Esophagus squamous epithelium (tissue), 5 donors: ENCODE measurements at regions not wholly inside any gene's neighbourhood (a gene's known extent, or its start where the extent isn't known, plus 50 kb on each side); places are given as distances from the start of the nearest gene placed in this dataset.

Experiments
- DNase-seq: peaks from one replicate; lab custom pipeline; 2025; lab: John Stamatoyannopoulos, UW
- H3K27ac ChIP-seq, 4 donors: fragments of 200-600 bp; sonication (generic); one replicate each; pipeline ENCODE4 v1.5.1; 2016 to 2019; ENCODE audit warnings: mild to moderate bottlenecking in 1 of 4
- H3K27me3 ChIP-seq, 4 donors: fragments of 200-600 bp; sonication (generic); 1 replicate in 3 of 4; 2 replicates in 1 of 4; pipeline versions ENCODE4 v1.5.1 to v1.6.0; 2017 to 2021; ENCODE audit warnings: antibody characterized with exemption in 1 of 4
- H3K36me3 ChIP-seq, 3 donors: fragments of 200-600 bp; sonication (generic); one replicate each; pipeline ENCODE4 v1.5.1; 2016 to 2019
- H3K4me1 ChIP-seq, 3 donors: fragments of 200-600 bp; sonication (generic); one replicate each; pipeline ENCODE4 v1.5.1; 2017 to 2019
- H3K4me3 ChIP-seq, 4 donors: fragments of 200-600 bp; sonication (generic); 1 replicate in 3 of 4; 2 replicates in 1 of 4; pipeline ENCODE4 v1.5.1; 2016 to 2019; ENCODE audit warnings: mild to moderate bottlenecking in 2 of 4, moderate library complexity in 1 of 4
- H3K9me3 ChIP-seq, 3 donors: fragments of 200-600 bp; sonication (generic); one replicate each; pipeline ENCODE4 v1.5.1; 2016 to 2019
- CTCF ChIP-seq, 6 experiments: fragments of 450-650 bp in 4 of 6; fragments of 200-600 bp in 2 of 6; sonication (generic) in 2 of 6; IDR thresholded peaks; one replicate each; pipeline ENCODE4 v1.5.1; 2016 to 2019; ENCODE audit warnings: antibody characterized with exemption in 6 of 6, mild to moderate bottlenecking in 4 of 6, moderate library complexity in 4 of 6
- POLR2A ChIP-seq, 4 donors: fragments of 450-650 bp; IDR thresholded peaks; one replicate each; pipeline ENCODE4 v1.6.1; 2017; ENCODE audit warnings: antibody characterized with exemption in 4 of 4, mild to moderate bottlenecking in 4 of 4, moderate library complexity in 3 of 4
- WGBS, 2 donors: methylation state at CpG; one replicate each; pipeline ENCODE4 v1.1.5; 2018; 5-methylcytosine and 5-hydroxymethylcytosine counted together
- intact Hi-C: fragments of 100-400 bp; cut with DNase I; formaldehyde crosslinking; loops from one replicate; pipeline ENCODE4 v1.15.0; 2022
- donor health status: DM: yes; HTN: yes; CAD: no.

GRCh38 chr5:74155501-74155900 is 485.0 kb downstream of the ENC1 start:
- no peaks in the 10 kb centered on the region for H3K27me3 ChIP-seq
- H3K9me3 ChIP-seq, result no peaks in the 10 kb centered on the region
- H3K4me3 ChIP-seq, result no peak overlapping the region
- peaks cover 0 to 8% (median 0%) of the 10 kb centered on the region in 3 donors for H3K4me1 ChIP-seq
- H3K36me3 ChIP-seq, result no peaks in the 10 kb centered on the region
- no peak for DNase-seq
- no peak for TF ChIP-seq POLR2A (IDR thresholded peaks at IDR 0.05)
- no peak for TF ChIP-seq CTCF (IDR thresholded peaks at IDR 0.05)
- H3K27ac ChIP-seq, result no peak overlapping the region
- 59 to 64% methylated on average over 1 of the region's 1 CpG for WGBS, 2 donors
- intact Hi-C loops, result no loop called here

GRCh38 chr5:74154526-74154925 is 486.0 kb downstream of the ENC1 start:
- Histone ChIP-seq H3K4me1 (peaks cover 0 to 11% (median 0%) of the 10 kb centered on the region in 3 donors), H3K4me3 (no peak overlapping the region), H3K9me3 (no peaks in the 10 kb centered on the region), H3K27me3 (no peaks in the 10 kb centered on the region), H3K36me3 (no peaks in the 10 kb centered on the region), H3K27ac (no peak overlapping the region)
- TF ChIP-seq CTCF (IDR thresholded peaks at IDR 0.05) (no peak), POLR2A (IDR thresholded peaks at IDR 0.05) (no peak)
- DNase-seq, result no peak
- 70 to 76% methylated on average over 3 of the region's 3 CpGs for WGBS, 2 donors
- intact Hi-C loops, result no loop called here

GRCh38 chr5:74153255-74153790 is 487.2 kb downstream of the ENC1 start:
- TF ChIP-seq CTCF (IDR thresholded peaks at IDR 0.05), result no peak
- no peak for TF ChIP-seq POLR2A (IDR thresholded peaks at IDR 0.05)
- WGBS, 2 donors, result 62 to 71% methylated on average over 1 of the region's 1 CpG
- Histone ChIP-seq H3K36me3 (no peaks in the 10 kb centered on the region), H3K27me3 (no peaks in the 10 kb centered on the region), H3K9me3 (no peaks in the 10 kb centered on the region), H3K27ac (no peak overlapping the region), H3K4me3 (no peak overlapping the region), H3K4me1 (peaks cover 0 to 18% (median 0%) of the 10 kb centered on the region in 3 donors)
- intact Hi-C loops, result no loop called here
- DNase-seq, result no peak

GRCh38 chr5:74152625-74153254 is 487.8 kb downstream of the ENC1 start:
- Histone ChIP-seq H3K4me1 (peaks cover 0 to 18% (median 0%) of the 10 kb centered on the region in 3 donors), H3K9me3 (no peaks in the 10 kb centered on the region), H3K27ac (no peak overlapping the region), H3K36me3 (no peaks in the 10 kb centered on the region), H3K4me3 (no peak overlapping the region), H3K27me3 (no peaks in the 10 kb centered on the region)
- WGBS, 2 donors, result 67 to 69% methylated on average over 6 of the region's 6 CpGs
- intact Hi-C loops, result no loop called here
- no peak for DNase-seq
- TF ChIP-seq POLR2A (IDR thresholded peaks at IDR 0.05), result no peak
- TF ChIP-seq CTCF (IDR thresholded peaks at IDR 0.05), result no peak

GRCh38 chr5:74152136-74152535 is 488.4 kb downstream of the ENC1 start:
- TF ChIP-seq CTCF (IDR thresholded peaks at IDR 0.05) (no peak), POLR2A (IDR thresholded peaks at IDR 0.05) (no peak)
- Histone ChIP-seq H3K4me3 (no peak overlapping the region), H3K27me3 (no peaks in the 10 kb centered on the region), H3K27ac (no peak overlapping the region), H3K9me3 (no peaks in the 10 kb centered on the region), H3K4me1 (peaks cover 0 to 18% (median 0%) of the 10 kb centered on the region in 3 donors), H3K36me3 (no peaks in the 10 kb centered on the region)
- intact Hi-C loops, result no loop called here
- WGBS, 2 donors, result 60 to 79% methylated on average over 4 of the region's 4 CpGs
- DNase-seq, result no peak
